ENCODE measurements at regions not wholly inside any gene's neighbourhood (a gene's known extent, or its start where the extent isn't known, plus 50 kb on each side); places are given as distances from the start of the nearest gene placed in this dataset.
A peak's percentile ranks its signal among the peaks of the same experiment; 100 is the strongest.

DNA sequence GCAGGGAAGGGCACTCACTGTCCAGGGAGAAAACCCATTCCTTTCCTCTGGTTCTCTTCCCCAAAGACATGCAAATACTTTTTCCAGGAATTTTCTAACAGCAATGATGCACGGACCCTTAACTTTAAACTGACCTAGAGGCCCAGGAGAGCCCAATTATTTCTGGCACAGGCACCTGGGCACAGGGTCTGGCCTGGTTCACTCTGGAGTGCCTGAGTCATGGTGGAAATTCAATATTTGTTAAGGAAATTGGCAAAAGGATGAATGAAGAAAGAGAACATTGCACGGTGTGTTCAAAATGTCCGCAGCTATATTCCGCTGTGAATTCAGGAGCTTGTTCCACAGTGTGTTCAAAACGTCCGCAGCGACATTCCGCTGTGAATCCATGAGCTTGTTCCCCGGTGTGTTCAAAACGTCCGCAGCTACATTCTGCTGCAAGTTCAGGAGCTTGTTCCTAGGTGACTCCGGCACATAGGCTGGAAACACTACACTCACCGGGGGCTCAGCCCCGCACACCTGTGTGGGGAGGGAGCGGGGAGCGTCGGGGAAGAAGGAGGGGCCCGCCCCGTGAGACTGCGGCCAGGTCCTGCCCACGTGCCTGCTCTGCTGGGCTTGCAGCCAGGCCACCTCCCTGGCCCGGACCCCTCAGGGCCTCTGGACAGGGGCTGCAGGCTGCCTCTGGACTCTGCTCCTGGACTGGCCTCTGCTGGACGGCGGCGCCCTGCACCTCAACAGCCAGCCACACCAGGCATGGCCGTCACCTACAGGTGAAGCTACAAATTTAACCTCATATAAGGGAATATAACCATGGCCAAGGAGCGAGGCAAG is 72.0 kb upstream of the FAM20C start:
- DNase-seq (no peak), ATAC-seq (no peak)
- peak overlapping the region in 8 of 10 donors; percentile 19 to 89 (median 60) for H3K27ac ChIP-seq
- intact Hi-C loops (cut with DNase I) = no loop called here
- no peaks in the 10 kb centered on the region for H3K36me3 ChIP-seq
- TF ChIP-seq, protein P1, sequence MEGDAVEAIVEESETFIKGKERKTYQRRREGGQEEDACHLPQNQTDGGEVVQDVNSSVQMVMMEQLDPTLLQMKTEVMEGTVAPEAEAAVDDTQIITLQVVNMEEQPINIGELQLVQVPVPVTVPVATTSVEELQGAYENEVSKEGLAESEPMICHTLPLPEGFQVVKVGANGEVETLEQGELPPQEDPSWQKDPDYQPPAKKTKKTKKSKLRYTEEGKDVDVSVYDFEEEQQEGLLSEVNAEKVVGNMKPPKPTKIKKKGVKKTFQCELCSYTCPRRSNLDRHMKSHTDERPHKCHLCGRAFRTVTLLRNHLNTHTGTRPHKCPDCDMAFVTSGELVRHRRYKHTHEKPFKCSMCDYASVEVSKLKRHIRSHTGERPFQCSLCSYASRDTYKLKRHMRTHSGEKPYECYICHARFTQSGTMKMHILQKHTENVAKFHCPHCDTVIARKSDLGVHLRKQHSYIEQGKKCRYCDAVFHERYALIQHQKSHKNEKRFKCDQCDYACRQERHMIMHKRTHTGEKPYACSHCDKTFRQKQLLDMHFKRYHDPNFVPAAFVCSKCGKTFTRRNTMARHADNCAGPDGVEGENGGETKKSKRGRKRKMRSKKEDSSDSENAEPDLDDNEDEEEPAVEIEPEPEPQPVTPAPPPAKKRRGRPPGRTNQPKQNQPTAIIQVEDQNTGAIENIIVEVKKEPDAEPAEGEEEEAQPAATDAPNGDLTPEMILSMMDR (IDR thresholded peaks at IDR 0.05) = no peak
- peaks cover 0 to 18% (median 2%) of the 10 kb centered on the region in 7 donors for H3K27me3 ChIP-seq
- no peaks in the 10 kb centered on the region for H3K9me3 ChIP-seq
- 78 to 80% methylated on average over 27 of the region's 27 CpGs for WGBS, 2 donors
- H3K4me1 ChIP-seq = peaks cover 6 to 50% (median 22%) of the 10 kb centered on the region in 9 donors
- no peak overlapping the region for H3K4me3 ChIP-seq

DNA sequence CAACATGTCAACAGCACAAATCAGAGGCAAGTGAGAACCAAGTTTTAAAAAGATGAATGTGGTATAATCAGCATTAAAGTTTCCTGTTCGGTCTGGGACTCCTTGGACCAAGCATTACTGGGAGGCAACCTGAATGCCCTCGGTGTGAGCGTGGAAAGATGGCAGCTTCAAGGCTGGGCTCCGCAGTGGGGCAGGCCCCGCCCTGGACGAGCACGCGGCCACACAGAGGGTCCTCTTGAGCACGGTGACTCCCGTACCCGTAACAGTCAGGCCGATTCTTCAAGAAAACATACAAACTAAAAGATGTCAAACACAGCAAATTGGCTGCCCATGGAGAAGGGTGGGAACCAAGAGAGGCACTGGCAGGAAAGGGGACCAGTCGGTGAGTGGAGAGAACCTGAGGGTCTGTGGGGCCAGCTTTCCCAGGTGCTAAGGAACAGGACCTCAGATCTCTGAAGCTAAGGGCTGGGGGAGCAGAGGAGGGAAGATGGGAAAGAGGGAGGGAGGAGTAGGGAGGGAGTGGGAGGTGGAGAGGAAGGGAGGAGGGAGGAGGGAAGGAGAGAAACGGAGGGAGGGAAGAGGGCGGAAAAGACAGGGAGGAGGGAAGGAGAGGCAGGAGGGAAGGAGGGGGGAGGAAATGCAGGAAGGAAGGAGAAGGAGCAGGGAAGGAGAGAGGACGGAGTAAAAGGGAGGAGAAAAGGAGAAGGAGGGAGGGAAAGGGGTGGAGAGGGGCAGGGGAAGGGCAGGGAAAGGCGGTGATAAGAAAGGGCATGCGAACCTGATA is 71.2 kb upstream of the FAM20C start:
- WGBS, 2 donors = 71 to 76% methylated on average over 18 of the region's 18 CpGs
- DNase-seq (no peak), ATAC-seq (no peak)
- intact Hi-C loops (cut with DNase I) = no loop called here
- Histone ChIP-seq H3K27ac (peak overlapping the region in 1 of 10 donors; percentile 89), H3K4me1 (peaks cover 6 to 42% (median 14%) of the 10 kb centered on the region in 9 donors), H3K36me3 (no peaks in the 10 kb centered on the region), H3K9me3 (no peaks in the 10 kb centered on the region), H3K27me3 (peaks cover 0 to 18% (median 2%) of the 10 kb centered on the region in 7 donors), H3K4me3 (no peak overlapping the region)
- TF ChIP-seq, protein P1 (IDR thresholded peaks at IDR 0.05) = no peak

DNA sequence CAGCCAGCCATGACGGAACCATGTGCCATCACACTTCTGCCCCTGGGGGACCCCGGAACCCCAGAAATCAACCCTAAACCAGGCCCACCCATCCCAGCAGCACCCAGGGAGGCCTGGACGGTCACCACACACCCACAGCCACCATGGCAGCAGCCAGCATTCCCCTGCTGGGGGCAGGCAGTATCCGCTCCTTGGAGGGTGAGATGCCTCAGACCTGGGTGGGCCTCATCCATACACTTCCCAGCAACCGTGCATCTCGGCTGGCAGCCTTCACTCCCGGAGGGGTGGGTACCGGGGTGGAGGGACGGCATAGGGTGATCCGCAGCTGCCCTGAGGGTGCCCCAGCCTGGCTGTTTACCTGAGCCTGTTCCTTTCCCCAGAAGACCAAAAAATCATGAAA is 69.1 kb upstream of the FAM20C start:
- WGBS, 2 donors = 91 to 93% methylated on average over 10 of the region's 10 CpGs

More for the DNA sequence above, 69.1 kb upstream of the FAM20C start:
- Histone ChIP-seq H3K27ac (no peak overlapping the region), H3K36me3 (no peaks in the 10 kb centered on the region), H3K27me3 (peaks cover 0 to 14% (median 2%) of the 10 kb centered on the region in 7 donors), H3K4me1 (peaks cover 6 to 39% (median 13%) of the 10 kb centered on the region in 9 donors), H3K4me3 (no peak overlapping the region), H3K9me3 (no peaks in the 10 kb centered on the region)
- ATAC-seq (no peak), DNase-seq (no peak)
- intact Hi-C loops (cut with DNase I) = no loop called here
- TF ChIP-seq, protein P1 (IDR thresholded peaks at IDR 0.05) = no peak
